ENCODE measurements at regions not wholly inside any gene's neighbourhood (a gene's known extent, or its start where the extent isn't known, plus 50 kb on each side); places are given as distances from the start of the nearest gene placed in this dataset.

DNA sequence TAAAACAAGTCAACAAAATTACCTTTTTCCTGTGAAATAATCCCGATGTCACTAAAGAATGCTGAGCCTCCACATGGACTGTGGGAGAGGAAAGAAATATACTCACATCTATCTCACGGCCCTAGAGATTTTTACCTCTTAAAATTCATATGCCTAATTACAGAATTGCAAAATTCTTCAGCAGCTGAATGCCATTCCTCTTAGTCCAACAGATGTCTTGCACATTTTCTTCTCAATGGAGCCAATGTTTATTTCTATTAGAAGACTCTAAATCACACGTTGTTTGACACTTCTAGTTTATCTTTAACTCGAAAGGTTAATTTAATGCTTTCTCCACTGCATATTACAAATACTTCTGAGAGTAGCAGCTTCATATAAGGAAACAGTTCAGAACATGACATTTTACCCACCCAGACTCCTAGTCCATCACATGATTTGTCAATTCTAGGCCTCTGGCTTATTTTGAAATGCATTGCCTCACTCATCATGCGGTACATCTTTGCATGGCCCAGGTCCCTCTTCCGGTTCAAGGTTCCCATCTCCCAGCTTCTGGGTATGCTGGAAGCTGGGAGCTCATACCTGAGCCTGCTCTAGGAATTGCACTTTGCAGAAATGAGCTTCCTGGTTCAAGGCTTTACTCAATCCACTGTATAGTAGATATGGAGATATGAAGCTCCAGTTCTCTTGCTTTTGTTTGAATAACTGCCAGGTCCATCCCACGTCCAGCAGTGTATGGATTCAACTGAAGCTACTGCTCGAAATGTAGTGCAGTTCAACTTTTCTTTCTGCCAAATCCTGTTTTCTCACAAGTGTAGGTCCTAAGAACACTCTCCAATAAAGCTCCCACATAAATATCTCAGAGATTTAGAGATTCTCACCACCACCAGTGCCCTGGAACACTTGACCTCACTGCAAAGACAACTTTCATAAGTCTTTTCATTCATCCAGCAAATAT, 306.2 kb downstream of the GPR37 start:
- Mint-ChIP-seq H3K4me1 (no peaks in the 10 kb centered on the region), H3K36me3 (no peaks in the 10 kb centered on the region), H3K9me3 (no peaks in the 10 kb centered on the region), H3K27me3 (ENCODE audit: insufficient read depth, low read depth) (no peaks in the 10 kb centered on the region), H3K4me3 (no peak overlapping the region), H3K27ac (no peak overlapping the region)
- TF ChIP-seq EZH2phosphoT487 (IDR thresholded peaks at IDR 0.05), result no peak
- TF ChIP-seq, protein P1, sequence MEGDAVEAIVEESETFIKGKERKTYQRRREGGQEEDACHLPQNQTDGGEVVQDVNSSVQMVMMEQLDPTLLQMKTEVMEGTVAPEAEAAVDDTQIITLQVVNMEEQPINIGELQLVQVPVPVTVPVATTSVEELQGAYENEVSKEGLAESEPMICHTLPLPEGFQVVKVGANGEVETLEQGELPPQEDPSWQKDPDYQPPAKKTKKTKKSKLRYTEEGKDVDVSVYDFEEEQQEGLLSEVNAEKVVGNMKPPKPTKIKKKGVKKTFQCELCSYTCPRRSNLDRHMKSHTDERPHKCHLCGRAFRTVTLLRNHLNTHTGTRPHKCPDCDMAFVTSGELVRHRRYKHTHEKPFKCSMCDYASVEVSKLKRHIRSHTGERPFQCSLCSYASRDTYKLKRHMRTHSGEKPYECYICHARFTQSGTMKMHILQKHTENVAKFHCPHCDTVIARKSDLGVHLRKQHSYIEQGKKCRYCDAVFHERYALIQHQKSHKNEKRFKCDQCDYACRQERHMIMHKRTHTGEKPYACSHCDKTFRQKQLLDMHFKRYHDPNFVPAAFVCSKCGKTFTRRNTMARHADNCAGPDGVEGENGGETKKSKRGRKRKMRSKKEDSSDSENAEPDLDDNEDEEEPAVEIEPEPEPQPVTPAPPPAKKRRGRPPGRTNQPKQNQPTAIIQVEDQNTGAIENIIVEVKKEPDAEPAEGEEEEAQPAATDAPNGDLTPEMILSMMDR (IDR thresholded peaks at IDR 0.05), result no peak
- TF ChIP-seq EZH2 (IDR thresholded peaks at IDR 0.05), result no peak
- Histone ChIP-seq H3K4me3 (no peak overlapping the region), H3K27me3 (no peaks in the 10 kb centered on the region), H3K36me3 (no peaks in the 10 kb centered on the region), H3K79me2 (ENCODE audit: low read depth) (no peaks in the 10 kb centered on the region), H3K9me3 (ENCODE audit: low read depth) (no peaks in the 10 kb centered on the region), H2AFZ (replicated peaks) (peak overlapping the region; percentile 3), H3F3A (ENCODE audit: low read depth) (no peaks in the 10 kb centered on the region), H4K20me1 (ENCODE audit: low read depth) (no peaks in the 10 kb centered on the region), H3K4me2 (no peak overlapping the region), H3K9ac (no peak overlapping the region), H3K4me1 (no peaks in the 10 kb centered on the region), H3K27ac (no peak overlapping the region)
- no peak for DNase-seq (ENCODE audit: low spot score)

DNA sequence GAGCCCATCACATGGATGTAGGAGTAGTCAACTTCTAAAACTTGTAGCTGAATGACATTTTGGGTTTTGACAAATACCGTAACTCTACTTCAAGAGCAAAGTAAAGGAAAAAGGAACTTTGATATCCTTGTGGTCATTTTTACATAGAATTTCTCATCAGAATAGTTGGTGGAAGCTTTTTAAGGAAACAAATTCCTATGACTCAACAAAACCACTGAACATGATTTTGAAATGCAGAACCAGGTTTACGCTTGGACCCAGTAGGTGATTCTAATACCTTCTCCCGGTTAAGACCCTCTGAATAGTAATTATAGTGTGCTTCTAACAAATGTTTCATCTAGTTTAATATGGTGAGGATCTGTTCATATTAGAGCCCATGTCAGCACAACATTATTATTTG, 307.8 kb downstream of the GPR37 start:
- DNase-seq (ENCODE audit: low spot score), result no peak
- Histone ChIP-seq H3K27me3 (no peaks in the 10 kb centered on the region), H3K27ac (no peak overlapping the region), H3K9me3 (ENCODE audit: low read depth) (no peaks in the 10 kb centered on the region), H3K79me2 (ENCODE audit: low read depth) (no peaks in the 10 kb centered on the region), H3K4me3 (no peak overlapping the region), H3K4me1 (no peaks in the 10 kb centered on the region), H4K20me1 (ENCODE audit: low read depth) (no peaks in the 10 kb centered on the region), H2AFZ (replicated peaks) (no peak overlapping the region), H3K36me3 (no peaks in the 10 kb centered on the region), H3K9ac (no peak overlapping the region), H3K4me2 (no peak overlapping the region), H3F3A (ENCODE audit: low read depth) (no peaks in the 10 kb centered on the region)
- H3K36me3 Mint-ChIP-seq, result no peaks in the 10 kb centered on the region
- no peaks in the 10 kb centered on the region for H3K4me1 Mint-ChIP-seq
- no peak for TF ChIP-seq EZH2phosphoT487 (IDR thresholded peaks at IDR 0.05)
- H3K4me3 Mint-ChIP-seq, result no peak overlapping the region
- no peaks in the 10 kb centered on the region for H3K27me3 Mint-ChIP-seq (ENCODE audit: insufficient read depth, low read depth)
- H3K27ac Mint-ChIP-seq, result no peak overlapping the region
- H3K9me3 Mint-ChIP-seq, result no peaks in the 10 kb centered on the region

DNA sequence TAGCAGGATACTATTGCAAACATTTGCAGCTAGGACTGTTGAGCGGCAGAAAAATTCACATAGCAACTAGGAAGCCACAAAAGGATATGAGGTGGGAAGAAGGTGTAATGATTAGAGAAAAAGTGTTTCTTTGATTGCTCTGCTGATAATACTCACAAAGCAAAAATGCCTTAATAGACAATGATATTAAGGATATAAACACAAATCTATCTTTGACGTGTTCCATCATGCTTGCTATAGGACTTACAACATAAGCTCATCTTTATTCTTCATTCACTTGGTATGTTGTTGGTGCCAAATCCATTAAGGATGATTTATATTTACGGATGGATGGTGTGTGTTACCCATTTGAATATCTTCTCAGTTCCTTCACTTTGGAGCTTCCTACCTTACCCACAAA, 309.3 kb downstream of the GPR37 start:
- Histone ChIP-seq H3K27ac (no peak overlapping the region), H4K20me1 (ENCODE audit: low read depth) (no peaks in the 10 kb centered on the region), H3K4me3 (no peak overlapping the region), H3F3A (ENCODE audit: low read depth) (no peaks in the 10 kb centered on the region), H3K9ac (no peak overlapping the region), H3K4me1 (no peaks in the 10 kb centered on the region), H2AFZ (replicated peaks) (no peak overlapping the region), H3K4me2 (no peak overlapping the region), H3K9me3 (ENCODE audit: low read depth) (no peaks in the 10 kb centered on the region), H3K27me3 (no peaks in the 10 kb centered on the region), H3K36me3 (no peaks in the 10 kb centered on the region), H3K79me2 (ENCODE audit: low read depth) (no peaks in the 10 kb centered on the region)
- no peak for DNase-seq (ENCODE audit: low spot score)
- H3K4me3 Mint-ChIP-seq, result no peak overlapping the region
- TF ChIP-seq EZH2phosphoT487 (IDR thresholded peaks at IDR 0.05), result no peak
- TF ChIP-seq, protein P1 (IDR thresholded peaks at IDR 0.05), result no peak
- TF ChIP-seq EZH2 (IDR thresholded peaks at IDR 0.05), result no peak
- no peaks in the 10 kb centered on the region for H3K9me3 Mint-ChIP-seq
- no peak overlapping the region for H3K27ac Mint-ChIP-seq
- H3K36me3 Mint-ChIP-seq, result no peaks in the 10 kb centered on the region
- H3K4me1 Mint-ChIP-seq, result no peaks in the 10 kb centered on the region
- H3K27me3 Mint-ChIP-seq (ENCODE audit: insufficient read depth, low read depth), result no peaks in the 10 kb centered on the region

DNA sequence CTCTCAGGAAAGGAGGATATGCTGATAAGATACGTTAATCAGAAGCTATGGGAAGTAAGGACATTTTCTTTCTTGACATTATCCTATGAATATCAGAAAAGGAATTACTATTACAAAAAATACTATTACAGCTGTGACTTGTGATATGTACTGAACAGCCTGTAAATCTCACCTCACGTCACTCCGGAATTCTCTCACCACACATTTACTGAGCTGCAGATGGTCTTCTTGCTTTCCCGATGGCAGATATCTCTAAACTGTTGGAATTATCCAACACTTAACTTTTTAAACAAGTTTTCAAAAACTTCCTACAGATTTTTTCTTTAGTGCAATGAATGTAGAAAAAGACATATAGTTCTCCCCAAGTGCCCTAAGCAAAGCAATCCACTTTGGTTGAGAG, 313.4 kb downstream of the GPR37 start:
- Mint-ChIP-seq H3K4me3 (no peak overlapping the region), H3K9me3 (no peaks in the 10 kb centered on the region), H3K36me3 (no peaks in the 10 kb centered on the region), H3K27me3 (ENCODE audit: insufficient read depth, low read depth) (no peaks in the 10 kb centered on the region), H3K27ac (no peak overlapping the region), H3K4me1 (no peaks in the 10 kb centered on the region)
- DNase-seq (ENCODE audit: low spot score), result no peak
- no peaks in the 10 kb centered on the region for H3K9me3 ChIP-seq (ENCODE audit: low read depth)
- no peak overlapping the region for H3K4me2 ChIP-seq
- H3K9ac ChIP-seq, result no peak overlapping the region
- no peaks in the 10 kb centered on the region for H3F3A ChIP-seq (ENCODE audit: low read depth)
- peaks cover 4% of the 10 kb centered on the region for H3K4me1 ChIP-seq
- TF ChIP-seq EZH2 (IDR thresholded peaks at IDR 0.05), result no peak
- no peak for TF ChIP-seq EZH2phosphoT487 (IDR thresholded peaks at IDR 0.05)
- H2AFZ ChIP-seq (replicated peaks), result no peak overlapping the region
- H3K27ac ChIP-seq, result no peak overlapping the region
- H3K36me3 ChIP-seq, result no peaks in the 10 kb centered on the region
- no peaks in the 10 kb centered on the region for H3K27me3 ChIP-seq
- no peak overlapping the region for H3K4me3 ChIP-seq
- no peaks in the 10 kb centered on the region for H4K20me1 ChIP-seq (ENCODE audit: low read depth)
- H3K79me2 ChIP-seq (ENCODE audit: low read depth), result no peaks in the 10 kb centered on the region
